Activated CD4-positive, alpha-beta T cell treated with anti-CD3 and anti-CD28 coated beads, Interleukin-2, Interleukin-6, amounts not matched to agents 100 ng/mL and 50 ng/mL, durations not matched to agents 16 hours and 8 hours (primary cell): ENCODE measurements at regions not wholly inside any gene's neighbourhood (a gene's known extent, or its start where the extent isn't known, plus 50 kb on each side); places are given as distances from the start of the nearest gene placed in this dataset.
"Not testable (repeated sequence)": the region's sequence is repeated elsewhere in the genome, so short reads cannot be mapped to it uniquely, and the experiment has no call there.

Experiments
- DNase-seq: peaks from one replicate; pipeline ENCODE4 v3.0.0-alpha.2; 2020

DNA sequence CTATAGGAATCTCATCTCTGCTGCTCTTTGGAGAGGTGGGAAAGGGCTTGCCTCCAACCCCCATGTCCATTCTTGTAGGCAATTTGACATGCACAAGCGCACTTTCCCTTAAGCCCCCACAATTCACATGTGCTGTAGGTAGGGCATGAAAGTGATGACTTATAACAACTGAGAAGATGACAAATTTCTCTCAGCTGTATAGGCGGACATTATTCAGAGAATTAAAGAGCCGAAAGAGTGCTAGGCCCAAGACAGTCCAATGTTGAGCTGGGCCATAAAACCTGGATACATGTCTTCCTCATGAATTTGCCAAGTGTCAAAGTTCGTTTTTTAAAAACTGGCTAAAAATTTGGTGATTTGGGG is 106.3 kb upstream of the LYPLAL1 start:
- DNase-seq, result no peak

DNA sequence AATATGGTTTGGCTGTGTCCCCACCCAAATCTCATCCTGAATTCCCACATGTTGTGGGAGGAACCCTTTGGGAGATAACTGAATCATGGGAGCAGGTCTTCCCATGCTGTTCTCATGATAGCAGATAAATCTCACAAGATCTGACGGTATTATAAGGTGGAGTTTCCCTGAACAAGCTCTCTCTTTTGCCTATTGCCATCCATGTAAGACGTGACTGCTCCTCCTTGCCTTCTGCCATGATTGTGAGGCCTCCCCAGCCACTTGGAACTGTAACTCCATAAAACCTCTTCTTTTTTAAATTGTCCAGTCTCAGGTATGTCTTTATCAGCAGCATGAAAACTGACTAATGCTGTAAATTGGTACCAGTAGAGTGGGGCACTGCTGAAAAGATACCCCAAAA is 103.3 kb upstream of the LYPLAL1 start:
- not testable (repeated sequence) for DNase-seq

DNA sequence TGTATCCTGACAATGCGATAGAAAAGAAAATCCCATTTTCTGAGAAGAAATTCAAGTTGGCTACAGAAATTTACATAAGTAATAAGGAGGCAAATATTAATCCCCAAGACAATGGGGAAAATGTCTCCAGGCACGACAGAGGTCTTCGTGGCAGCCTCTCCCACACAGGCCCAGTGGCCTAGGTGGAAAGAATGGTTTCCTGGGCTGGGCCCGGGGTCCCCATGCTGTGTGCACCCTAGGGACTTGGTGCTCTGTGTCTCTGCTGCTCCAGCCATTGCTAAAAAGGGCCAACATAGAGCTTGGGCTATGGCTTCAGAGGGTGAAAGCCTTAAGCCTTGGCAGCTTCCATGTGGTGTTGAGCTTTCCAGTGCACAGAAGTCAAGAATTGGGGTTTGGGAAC is 102.5 kb upstream of the LYPLAL1 start:
- DNase-seq, result no peak

DNA sequence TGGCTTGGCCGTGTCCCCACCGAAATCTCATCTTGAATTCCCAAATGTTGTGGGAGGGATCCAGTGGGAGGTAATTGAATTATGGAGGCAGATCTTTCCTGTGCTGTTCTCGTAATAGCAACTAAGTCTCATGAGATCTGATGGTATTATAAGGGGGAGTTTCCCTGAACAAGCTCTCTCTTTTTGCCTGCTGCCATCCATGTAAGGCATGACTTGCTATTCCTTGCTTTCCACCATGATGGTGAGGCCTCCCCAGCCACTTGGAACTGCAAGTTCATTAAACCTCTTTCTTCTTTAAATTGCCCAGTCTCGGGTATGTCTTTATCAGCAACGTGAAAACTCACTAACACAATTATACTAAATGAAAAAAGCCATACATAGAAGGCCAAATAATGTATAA is 101.3 kb upstream of the LYPLAL1 start:
- DNase-seq, result no peak

GRCh38 chr1:219074084-219074728 is 99.5 kb upstream of the LYPLAL1 start:
- DNase-seq, result no peak

- DNase-seq, result no peak
These were observed 98.4 kb upstream of the LYPLAL1 start for GRCh38 chr1:219075121-219075879.

- DNase-seq, result no peak
These were observed 97.2 kb upstream of the LYPLAL1 start for GRCh38 chr1:219076326-219076937.

DNA sequence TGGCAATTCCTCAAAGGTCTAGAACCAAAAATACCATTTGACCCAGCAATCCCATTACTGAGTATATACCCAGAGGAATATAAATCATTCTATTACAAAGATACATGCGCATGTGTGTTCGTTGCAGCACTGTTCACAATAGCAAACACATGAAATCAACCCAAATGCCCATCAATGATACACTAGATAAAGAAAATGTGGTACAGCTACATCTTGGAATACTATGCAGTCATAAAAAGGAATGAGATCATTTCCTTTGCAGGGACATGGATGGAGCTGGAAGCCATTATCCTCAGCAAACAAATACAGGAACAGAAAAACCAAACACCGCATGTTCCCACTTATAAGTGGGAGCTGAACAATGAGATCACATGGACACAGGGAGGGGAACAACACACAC is 95.9 kb upstream of the LYPLAL1 start:
- DNase-seq, result not testable (repeated sequence)

DNA sequence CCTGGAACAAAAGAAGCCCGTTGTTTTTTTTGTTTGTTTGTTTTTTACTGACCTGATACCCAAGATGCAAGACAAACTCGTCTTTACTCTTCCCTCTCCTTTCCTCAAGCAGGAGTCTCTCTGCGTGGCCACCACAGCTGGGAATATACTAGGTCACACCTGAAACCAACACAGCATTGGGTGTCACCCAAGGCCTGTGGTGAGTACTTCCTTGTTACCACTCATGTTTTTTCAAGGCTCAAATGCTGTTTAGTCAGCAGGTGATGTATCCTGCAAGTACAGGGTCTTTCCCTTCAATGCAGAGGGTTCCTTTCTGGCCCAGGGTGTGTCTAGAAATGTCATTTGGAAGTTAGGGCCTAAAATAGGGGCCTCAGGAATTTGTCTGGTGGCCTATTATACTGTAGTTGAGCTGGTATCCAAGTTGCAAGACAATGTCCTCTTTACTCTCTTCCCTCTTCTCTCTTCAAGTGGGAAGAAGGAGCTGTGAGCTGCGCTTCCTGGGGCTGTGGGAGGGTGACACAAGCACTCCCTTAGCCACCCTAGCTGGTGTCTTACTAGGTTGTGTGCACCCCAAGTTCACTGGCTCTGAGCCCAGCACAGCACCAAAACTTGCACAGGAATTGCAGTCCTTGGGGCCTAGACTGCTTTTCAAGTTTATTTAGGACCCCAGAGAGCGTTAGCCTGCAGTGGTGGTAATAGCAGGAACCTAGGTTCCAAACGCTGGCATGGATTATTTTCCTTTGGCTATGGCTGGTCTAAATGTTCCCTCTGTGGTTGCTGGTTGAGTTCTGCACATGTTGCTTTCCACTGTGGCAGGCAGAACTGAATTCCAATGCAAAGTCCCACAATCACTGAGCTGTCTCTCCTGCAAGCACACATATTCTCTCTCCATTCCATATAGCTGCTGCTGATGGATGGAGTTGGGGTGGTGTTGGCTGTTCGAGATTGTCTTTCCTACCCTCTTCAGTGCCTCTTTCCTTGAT is 91.4 kb upstream of the LYPLAL1 start:
- DNase-seq, result no peak

- no peak for DNase-seq
These were observed 90.0 kb upstream of the LYPLAL1 start for GRCh38 chr1:219083631-219084030.

GRCh38 chr1:219085082-219085481 is 88.6 kb upstream of the LYPLAL1 start:
- no peak for DNase-seq

- DNase-seq, result no peak
These were observed 87.7 kb upstream of the LYPLAL1 start for GRCh38 chr1:219085988-219086387.

DNA sequence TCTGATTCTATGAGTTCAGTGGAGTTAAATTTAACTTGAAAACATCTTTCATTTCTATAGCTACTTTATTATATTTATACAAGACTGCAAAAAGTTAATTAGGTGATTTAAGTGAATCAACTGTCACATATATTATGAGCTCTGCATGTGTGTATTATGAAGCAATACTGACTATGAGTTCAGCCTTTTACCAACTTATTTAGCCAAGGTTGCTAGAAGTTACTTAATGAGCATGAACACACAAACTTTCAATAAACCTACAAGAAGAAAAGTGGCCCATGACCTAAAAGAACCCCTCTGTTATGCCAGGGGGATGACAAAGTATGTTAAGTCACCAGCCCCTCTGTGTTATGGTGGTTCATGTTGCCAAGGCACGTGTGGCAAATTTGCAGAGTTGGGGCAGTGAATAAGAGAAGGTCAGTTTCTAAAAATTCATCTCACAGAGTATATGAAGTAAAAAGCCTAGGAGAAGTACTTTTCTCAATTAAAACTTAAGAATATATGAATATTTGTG is 86.7 kb upstream of the LYPLAL1 start:
- no peak for DNase-seq

DNA sequence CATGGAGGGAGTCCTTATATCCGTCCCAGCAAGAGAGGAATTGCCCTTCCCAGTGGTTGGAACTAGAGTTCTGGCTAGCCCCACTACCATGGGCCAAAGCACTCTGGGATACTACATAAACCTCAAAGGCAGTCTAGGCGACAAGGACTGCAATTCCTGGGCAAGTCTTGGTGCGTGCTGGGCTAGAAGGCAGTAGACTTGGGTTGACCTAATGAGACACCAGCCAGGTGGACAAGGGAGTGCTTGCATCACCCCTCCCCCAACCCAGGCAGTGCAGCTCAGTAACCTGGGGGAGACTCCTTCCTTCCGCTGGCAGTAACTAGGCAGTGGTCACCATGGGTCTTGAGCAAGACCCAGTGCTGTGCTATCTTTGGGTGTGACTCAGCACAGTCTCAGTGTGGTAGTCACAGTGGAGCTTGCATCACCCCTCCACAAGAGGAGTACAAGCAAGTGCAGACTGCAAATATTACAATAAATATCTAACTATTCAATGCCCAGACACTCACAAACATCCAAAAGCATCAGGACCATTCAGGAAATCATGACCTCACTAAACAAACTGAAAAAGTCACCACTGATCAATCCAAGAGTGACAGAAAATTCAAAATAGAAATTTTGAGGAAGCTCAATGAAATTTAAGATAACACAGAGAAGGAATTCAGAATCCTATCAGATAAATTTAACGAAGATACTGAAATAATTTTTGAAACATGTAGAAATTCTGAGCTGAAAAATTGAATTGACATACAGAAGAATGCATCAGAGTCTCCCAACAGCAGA is 84.7 kb upstream of the LYPLAL1 start:
- DNase-seq, result no peak

- no peak for DNase-seq
These were observed 83.1 kb upstream of the LYPLAL1 start for GRCh38 chr1:219090607-219091006.

GRCh38 chr1:219092206-219092605 is 81.5 kb upstream of the LYPLAL1 start:
- no peak for DNase-seq

DNA sequence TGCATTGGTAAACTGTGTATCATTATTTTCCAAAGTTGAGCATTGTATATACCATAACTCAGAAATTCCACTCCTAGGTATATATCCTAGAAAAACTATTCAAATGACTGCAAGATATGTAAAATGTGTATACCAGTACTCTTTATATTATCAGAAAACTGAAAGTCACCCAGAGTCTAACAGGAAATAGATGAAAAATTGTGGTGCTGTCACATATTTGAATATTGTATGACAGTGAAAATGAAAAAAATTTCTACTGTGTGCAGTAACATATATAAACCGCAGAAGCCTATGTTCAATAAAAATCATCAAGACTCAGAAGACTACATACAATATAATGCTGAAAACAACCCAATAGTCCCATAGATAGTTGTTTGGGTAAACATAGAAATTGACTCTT is 74.4 kb upstream of the LYPLAL1 start:
- no peak for DNase-seq

- no peak for DNase-seq
These were observed 73.6 kb upstream of the LYPLAL1 start for GRCh38 chr1:219100059-219100458.

DNA sequence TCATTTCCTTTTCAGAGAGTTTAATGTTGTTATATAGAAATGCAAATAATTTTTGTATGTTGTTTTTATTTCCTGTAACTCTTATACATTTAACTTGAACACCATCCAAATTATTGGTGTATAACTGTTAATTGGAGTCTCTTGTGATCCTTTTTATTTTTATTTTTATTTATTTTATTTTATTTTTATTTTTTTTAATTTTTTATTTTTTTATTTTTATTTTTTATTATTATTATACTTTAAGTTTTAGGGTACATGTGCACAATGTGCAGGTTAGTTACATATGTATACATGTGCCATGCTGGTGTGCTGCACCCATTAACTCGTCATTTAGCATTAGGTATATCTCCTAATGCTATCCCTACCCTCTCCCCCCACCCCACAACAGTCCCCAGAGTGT is 71.2 kb upstream of the LYPLAL1 start:
- DNase-seq, result not testable (repeated sequence)

DNA sequence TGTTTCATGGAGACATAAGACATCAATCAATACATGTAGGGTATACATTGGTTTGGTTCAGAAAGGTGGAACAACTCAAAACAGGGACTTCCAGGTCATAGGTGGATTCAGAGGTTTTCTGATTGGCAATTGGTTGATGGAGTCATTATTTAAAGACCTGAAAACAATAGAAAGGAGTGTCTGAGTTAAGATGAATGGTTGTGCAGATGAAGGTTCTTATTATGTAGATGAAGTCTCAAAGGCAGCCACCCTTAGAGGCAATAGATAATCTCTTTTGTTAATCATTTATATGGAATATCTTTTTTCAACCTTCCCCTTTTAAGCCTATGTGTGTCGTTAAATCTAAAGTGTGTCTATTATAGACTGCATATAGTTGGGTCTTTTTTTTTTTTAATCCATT is 67.8 kb upstream of the LYPLAL1 start:
- no peak for DNase-seq

DNA sequence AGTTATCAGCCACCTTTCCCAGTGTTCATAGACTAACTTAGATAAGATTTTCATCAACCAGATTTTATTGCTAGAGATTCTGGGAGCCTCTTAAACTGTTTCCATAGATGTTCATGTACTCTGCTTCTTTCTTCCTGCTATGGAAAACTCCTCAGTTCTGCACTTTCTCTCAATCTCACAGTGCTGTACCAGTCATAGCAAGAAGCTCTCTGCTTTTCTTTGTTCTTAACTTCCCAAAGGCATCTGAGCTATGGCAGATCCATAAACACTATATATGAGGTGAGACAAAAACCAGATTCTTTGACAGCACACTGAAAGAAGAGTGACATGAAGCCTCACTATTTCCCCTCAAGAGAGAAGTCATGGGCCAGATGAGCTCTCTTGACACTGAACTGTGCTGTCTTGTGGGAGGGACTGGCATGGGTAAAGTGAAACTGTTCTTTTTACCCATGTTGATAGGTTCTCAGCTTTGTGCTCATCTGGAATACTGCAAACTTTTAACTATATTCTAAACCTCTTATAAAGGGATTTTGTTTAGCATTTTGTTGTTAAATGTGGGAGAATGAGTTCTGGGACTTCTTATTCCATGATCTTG is 64.2 kb upstream of the LYPLAL1 start:
- DNase-seq, result no peak

DNA sequence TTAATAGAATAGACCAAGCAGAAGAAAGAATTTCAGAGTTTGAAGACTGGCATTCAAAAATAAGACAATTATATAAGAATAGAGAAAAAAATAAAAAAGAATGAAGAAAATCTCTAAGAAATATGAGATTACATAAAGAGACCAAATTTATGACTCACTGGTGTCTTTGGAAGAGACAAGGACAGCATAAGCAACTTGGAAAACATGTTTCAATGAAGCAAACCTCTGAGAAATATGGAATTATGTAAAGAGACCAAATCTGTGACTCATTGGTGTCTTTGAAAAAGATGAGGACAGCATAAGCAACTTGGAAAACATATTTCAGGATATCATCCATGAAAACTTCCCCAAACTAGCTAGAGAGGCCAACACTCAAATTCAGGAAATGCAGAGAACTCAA is 60.4 kb upstream of the LYPLAL1 start:
- DNase-seq, result no peak
